H9 (cell line): ENCODE measurements at regions not wholly inside any gene's neighbourhood (a gene's known extent, or its start where the extent isn't known, plus 50 kb on each side); places are given as distances from the start of the nearest gene placed in this dataset.

Source experiments
- DNase-seq: peaks from one replicate; pipeline ENCODE4 v3.0.0-alpha.2; 2017
- H2AFZ ChIP-seq: one replicate; pipeline ENCODE4 v1.6.1; 2013; ENCODE audit warnings: mild to moderate bottlenecking, low read length, control low read depth, moderate library complexity
- H2AK5ac ChIP-seq: 2 replicates; pipeline ENCODE4 v1.6.1; 2013; ENCODE audit warnings: low read length, control low read depth, mixed read lengths; ENCODE audit not compliant: insufficient read length
- H2BK120ac ChIP-seq: one replicate; pipeline ENCODE4 v1.6.1; 2013; ENCODE audit warnings: low read depth, mild to moderate bottlenecking, low read length, control low read depth, inconsistent platforms; ENCODE audit not compliant: poor library complexity, severe bottlenecking
- H2BK12ac ChIP-seq: 2 replicates; pipeline ENCODE4 v1.6.1; 2013; ENCODE audit warnings: low read length, control low read depth, mixed read lengths, low read depth; ENCODE audit not compliant: insufficient read length
- H2BK15ac ChIP-seq: 2 replicates; pipeline ENCODE4 v1.6.1; 2013; ENCODE audit warnings: low read depth, low read length, control low read depth
- H2BK20ac ChIP-seq: one replicate; pipeline ENCODE4 v1.6.1; 2013; ENCODE audit warnings: low read depth, mild to moderate bottlenecking, low read length, control low read depth, inconsistent platforms; ENCODE audit not compliant: poor library complexity, severe bottlenecking
- H2BK5ac ChIP-seq: 2 replicates; pipeline ENCODE4 v1.6.1; 2013; ENCODE audit warnings: low read length, control low read depth, mixed read lengths; ENCODE audit not compliant: insufficient read length
- H3K14ac ChIP-seq: 2 replicates; pipeline ENCODE4 v1.6.1; 2013; ENCODE audit warnings: low read length, control low read depth; ENCODE audit not compliant: insufficient read depth
- H3K18ac ChIP-seq: 2 replicates; pipeline ENCODE4 v1.6.1; 2013; ENCODE audit warnings: low read depth, mild to moderate bottlenecking, mixed read lengths, low read length, control low read depth; ENCODE audit not compliant: insufficient read length
- H3K23ac ChIP-seq: 2 replicates; pipeline ENCODE4 v1.6.1; 2013; ENCODE audit warnings: low read length, control low read depth, mixed read lengths, low read depth; ENCODE audit not compliant: insufficient read length
- H3K23me2 ChIP-seq: 2 replicates; pipeline ENCODE4 v1.6.1; 2013; ENCODE audit warnings: low read depth, mild to moderate bottlenecking, mixed read lengths, low read length, control low read depth; ENCODE audit not compliant: insufficient read length, poor library complexity, severe bottlenecking
- H3K27ac ChIP-seq: 2 replicates; pipeline ENCODE4 v1.5.1; 2013; ENCODE audit warnings: low read length, control low read depth, mixed read lengths, low read depth; ENCODE audit not compliant: insufficient read length
- H3K27me3 ChIP-seq: 2 replicates; pipeline ENCODE4 v1.6.1; 2013; ENCODE audit warnings: low read length, control low read depth, inconsistent platforms; ENCODE audit not compliant: insufficient read depth
- H3K4ac ChIP-seq: 2 replicates; pipeline ENCODE4 v1.6.1; 2013; ENCODE audit warnings: low read depth, mild to moderate bottlenecking, control low read depth, inconsistent platforms, low read length, moderate library complexity
- H3K4me1 ChIP-seq: 2 replicates; pipeline ENCODE4 v1.6.1; 2013; ENCODE audit warnings: low read length, control low read depth, inconsistent platforms; ENCODE audit not compliant: insufficient read depth
- H3K4me2 ChIP-seq: 2 replicates; pipeline ENCODE4 v1.6.1; 2013; ENCODE audit warnings: low read length, control low read depth, mixed read lengths; ENCODE audit not compliant: insufficient read length, insufficient read depth
- H3K56ac ChIP-seq: 2 replicates; pipeline ENCODE4 v1.6.1; 2013; ENCODE audit warnings: low read depth, mild to moderate bottlenecking, mixed read lengths, low read length, control low read depth; ENCODE audit not compliant: insufficient read length
- H3K79me1 ChIP-seq: 2 replicates; pipeline ENCODE4 v1.6.1; 2013; ENCODE audit warnings: low read depth, mild to moderate bottlenecking, moderate library complexity, low read length, control low read depth, inconsistent platforms; ENCODE audit not compliant: insufficient read depth, poor library complexity, severe bottlenecking
- H3K79me2 ChIP-seq: 2 replicates; pipeline ENCODE4 v1.6.1; 2013; ENCODE audit warnings: low read length, control low read depth, inconsistent platforms; ENCODE audit not compliant: insufficient read depth
- H3K9ac ChIP-seq: 2 replicates; pipeline ENCODE4 v1.6.1; 2013; ENCODE audit warnings: low read length, control low read depth, mixed read lengths; ENCODE audit not compliant: insufficient read length; ENCODE audit errors: extremely low read depth
- H3K9me3 ChIP-seq: one replicate; pipeline ENCODE4 v1.6.1; 2013; ENCODE audit warnings: low read depth, low read length, inconsistent platforms; ENCODE audit not compliant: control insufficient read depth
- H3T11ph ChIP-seq: one replicate; pipeline ENCODE4 v1.6.1; 2013; ENCODE audit warnings: mild to moderate bottlenecking, low read length, control low read depth, inconsistent platforms
- H4K20me1 ChIP-seq: one replicate; pipeline ENCODE4 v1.6.1; 2013; ENCODE audit not compliant: control insufficient read depth, insufficient read length, insufficient read depth
- H4K5ac ChIP-seq: 2 replicates; pipeline ENCODE4 v1.6.1; 2013; ENCODE audit warnings: low read depth, mild to moderate bottlenecking, mixed read lengths, low read length, control low read depth; ENCODE audit not compliant: insufficient read length
- H4K8ac ChIP-seq: replicated peaks from 2 replicates; pipeline ENCODE4 v1.6.1; 2013; ENCODE audit warnings: low read length, control low read depth, mixed read lengths, low read depth; ENCODE audit not compliant: insufficient read length
- H4K91ac ChIP-seq: 2 replicates; pipeline ENCODE4 v1.6.1; 2013; ENCODE audit warnings: low read depth, mild to moderate bottlenecking, moderate library complexity, mixed read lengths, low read length, control low read depth; ENCODE audit not compliant: insufficient read length
- H3K27ac Mint-ChIP-seq, 3 experiments: 2 replicates in 2 of 3; 3 replicates in 1 of 3; pipeline ENCODE4 v1.8.0; 2020 to 2021; ENCODE audit warnings: mixed read lengths in 3 of 3, mild to moderate bottlenecking in 1 of 3, moderate library complexity in 1 of 3
- H3K27me3 Mint-ChIP-seq: 2 replicates; pipeline ENCODE4 v1.8.0; 2021; ENCODE audit warnings: low read depth, mild to moderate bottlenecking, moderate library complexity, mixed read lengths
- H3K36me3 Mint-ChIP-seq, 3 experiments: 2 replicates in 2 of 3; 3 replicates in 1 of 3; pipeline ENCODE4 v1.8.0; 2020 to 2021; ENCODE audit warnings: low read depth in 3 of 3, mixed read lengths in 3 of 3; ENCODE audit not compliant: insufficient read depth in 1 of 3
- H3K4me1 Mint-ChIP-seq, 2 experiments: 2 replicates each; pipeline ENCODE4 v1.8.0; 2020; ENCODE audit warnings: mixed read lengths in 2 of 2
- H3K4me3 Mint-ChIP-seq, 2 experiments: 2 replicates in 1 of 2; 3 replicates in 1 of 2; pipeline ENCODE4 v1.8.0; 2020 to 2021; ENCODE audit warnings: mild to moderate bottlenecking in 2 of 2, mixed read lengths in 2 of 2, moderate library complexity in 1 of 2
- H3K9me3 Mint-ChIP-seq, 2 experiments: 2 replicates in 1 of 2; 3 replicates in 1 of 2; pipeline ENCODE4 v1.8.0; 2020; ENCODE audit warnings: mild to moderate bottlenecking in 2 of 2, mixed read lengths in 2 of 2, moderate library complexity in 1 of 2
- CTCF ChIP-seq: fragments of 200-600 bp; sonication (generic); conservative IDR thresholded peaks from 3 replicates; pipeline ENCODE4 v1.8.0; 2021; ENCODE audit warnings: antibody characterized with exemption, mild to moderate bottlenecking
- WGBS: extraction: QIAGEN DNeasy Blood & Tissue Kit; methylation state at CpG from one replicate; pipeline ENCODE4 v1.1.7; 2013; ENCODE audit warnings: missing lambda C conversion rate, low lambda C conversion rate, mixed read lengths; ENCODE audit not compliant: insufficient read length; ENCODE audit errors: extremely low coverage; 5-methylcytosine and 5-hydroxymethylcytosine counted together

GRCh38 chr9:78493166-78493742 lies 196.3 kb downstream of the PSAT1 start:
- peaks cover 0 to 2% (median 0%) of the 10 kb centered on the region in 3 experiments; a peak in 2 of 7 replicates for H3K36me3 Mint-ChIP-seq
- no peaks in the 10 kb centered on the region for H3K23me2 ChIP-seq
- no peaks in the 10 kb centered on the region for H3K9me3 Mint-ChIP-seq
- WGBS, result no CpG with 5 or more reads among the region's 2 CpGs
- DNase-seq, result no peak
- no peak overlapping the region for H4K8ac ChIP-seq
- H2BK5ac ChIP-seq, result no peak overlapping the region
- H3K27ac ChIP-seq, result no peak overlapping the region
- H3K4ac ChIP-seq, result no peak overlapping the region
- H4K20me1 ChIP-seq, result no peaks in the 10 kb centered on the region
- H3K23ac ChIP-seq, result no peak overlapping the region
- H4K91ac ChIP-seq, result no peak overlapping the region
- H3K9me3 ChIP-seq, result no peaks in the 10 kb centered on the region
- no peak overlapping the region for H3K18ac ChIP-seq
- no peak overlapping the region for H3K4me2 ChIP-seq
- no peak overlapping the region for H2BK15ac ChIP-seq
- H3K4me1 Mint-ChIP-seq, result no peaks in the 10 kb centered on the region
- H2AK5ac ChIP-seq, result no peak overlapping the region
- H3T11ph ChIP-seq, result no peak overlapping the region
- no peak overlapping the region for H3K14ac ChIP-seq
- no peak for TF ChIP-seq CTCF
- no peaks in the 10 kb centered on the region for H3K4me1 ChIP-seq
- H2BK12ac ChIP-seq, result no peak overlapping the region
- H3K56ac ChIP-seq, result no peak overlapping the region
- no peak overlapping the region for H2BK120ac ChIP-seq
- no peak overlapping the region for H2BK20ac ChIP-seq
- H3K27me3 Mint-ChIP-seq, result no peaks in the 10 kb centered on the region
- H3K79me2 ChIP-seq, result no peaks in the 10 kb centered on the region
- no peaks in the 10 kb centered on the region for H3K27me3 ChIP-seq
- no peak overlapping the region for H4K5ac ChIP-seq
- H3K4me3 Mint-ChIP-seq, result no peak overlapping the region
- no peaks in the 10 kb centered on the region for H3K79me1 ChIP-seq
- H2AFZ ChIP-seq, result no peak overlapping the region
- H3K27ac Mint-ChIP-seq, result no peak overlapping the region
- no peak overlapping the region for H3K9ac ChIP-seq
